SH-SY5Y (cell line): ENCODE measurements at regions not wholly inside any gene's neighbourhood (a gene's known extent, or its start where the extent isn't known, plus 50 kb on each side); places are given as distances from the start of the nearest gene placed in this dataset.

Experiments used
- GATA2 ChIP-seq: IDR thresholded peaks from 2 replicates; pipeline ENCODE4 v1.6.1; 2011; ENCODE audit warnings: mild to moderate bottlenecking, low read depth, low read length
- GATA3 ChIP-seq: IDR thresholded peaks from 2 replicates; pipeline ENCODE4 v1.6.1; 2011; ENCODE audit warnings: low read depth, mild to moderate bottlenecking, low read length, moderate library complexity

- TF ChIP-seq GATA3, result no peak
- no peak for TF ChIP-seq GATA2
Observed at GRCh38 chr20:39105551-39105950, 143.4 kb downstream of the DHX35 start.
